ENCODE measurements at regions not wholly inside any gene's neighbourhood (a gene's known extent, or its start where the extent isn't known, plus 50 kb on each side); places are given as distances from the start of the nearest gene placed in this dataset.

DNA sequence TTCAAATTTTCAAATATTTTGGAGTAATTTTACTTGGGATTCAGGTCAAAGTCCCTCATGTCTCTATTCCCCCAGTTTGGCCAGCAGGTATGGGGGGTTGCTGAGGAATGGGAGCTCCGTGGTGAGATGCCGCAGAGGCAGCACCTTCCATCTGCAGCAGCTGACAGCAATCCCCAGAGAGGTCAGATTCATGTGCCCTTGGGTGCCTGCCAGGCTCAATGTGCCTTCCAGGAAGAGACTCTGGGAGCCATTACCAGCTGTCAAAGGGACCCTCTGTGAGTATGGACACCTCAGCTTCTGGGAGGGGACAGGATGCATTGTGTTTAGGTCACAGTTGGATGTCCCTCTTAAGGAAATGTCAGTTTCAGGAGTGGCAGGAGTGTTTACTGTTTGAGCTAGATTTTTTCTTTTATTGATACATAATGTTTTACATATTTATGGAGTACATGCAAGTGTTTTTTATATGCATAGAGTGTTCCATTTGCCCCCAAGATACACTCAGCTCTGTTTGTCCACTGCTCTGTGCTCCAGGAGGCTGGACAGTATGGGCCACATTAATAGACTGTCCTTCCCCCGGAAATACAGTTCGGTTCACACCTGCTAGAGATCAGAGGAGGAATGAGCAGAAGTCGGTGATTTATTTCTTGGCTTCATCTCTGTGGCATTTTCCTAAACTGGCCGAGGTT, 75.3 kb upstream of the GRB10 start:
- no peaks in the 10 kb centered on the region for H3K9me3 ChIP-seq (ENCODE audit: control insufficient read depth, insufficient read depth, low read depth, low read length)
- H3K27me3 ChIP-seq (ENCODE audit: control insufficient read depth, insufficient read depth, low read length) = peaks cover 9% of the 10 kb centered on the region
- no peaks in the 10 kb centered on the region for H3K79me2 ChIP-seq (ENCODE audit: control insufficient read depth, insufficient read depth, low read length)
- H3K27ac ChIP-seq (ENCODE audit: insufficient read depth, low read length) = no peak overlapping the region
- no peak overlapping the region for H2AFZ ChIP-seq (ENCODE audit: low read length)
- no peak overlapping the region for H3K4me2 ChIP-seq (ENCODE audit: extremely low read depth, insufficient read depth, low read length)
- no peaks in the 10 kb centered on the region for H4K20me1 ChIP-seq (ENCODE audit: control insufficient read depth, extremely low read depth, insufficient read depth, low read length)
- TF ChIP-seq, protein P1, sequence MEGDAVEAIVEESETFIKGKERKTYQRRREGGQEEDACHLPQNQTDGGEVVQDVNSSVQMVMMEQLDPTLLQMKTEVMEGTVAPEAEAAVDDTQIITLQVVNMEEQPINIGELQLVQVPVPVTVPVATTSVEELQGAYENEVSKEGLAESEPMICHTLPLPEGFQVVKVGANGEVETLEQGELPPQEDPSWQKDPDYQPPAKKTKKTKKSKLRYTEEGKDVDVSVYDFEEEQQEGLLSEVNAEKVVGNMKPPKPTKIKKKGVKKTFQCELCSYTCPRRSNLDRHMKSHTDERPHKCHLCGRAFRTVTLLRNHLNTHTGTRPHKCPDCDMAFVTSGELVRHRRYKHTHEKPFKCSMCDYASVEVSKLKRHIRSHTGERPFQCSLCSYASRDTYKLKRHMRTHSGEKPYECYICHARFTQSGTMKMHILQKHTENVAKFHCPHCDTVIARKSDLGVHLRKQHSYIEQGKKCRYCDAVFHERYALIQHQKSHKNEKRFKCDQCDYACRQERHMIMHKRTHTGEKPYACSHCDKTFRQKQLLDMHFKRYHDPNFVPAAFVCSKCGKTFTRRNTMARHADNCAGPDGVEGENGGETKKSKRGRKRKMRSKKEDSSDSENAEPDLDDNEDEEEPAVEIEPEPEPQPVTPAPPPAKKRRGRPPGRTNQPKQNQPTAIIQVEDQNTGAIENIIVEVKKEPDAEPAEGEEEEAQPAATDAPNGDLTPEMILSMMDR (conservative IDR thresholded peaks at IDR 0.05 in 1 of 2, IDR thresholded peaks at IDR 0.05 in 1 of 2; ENCODE audit: low read depth in 1 of 2, low read length in 2 of 2) = no peak
- no peak for TF ChIP-seq EZH2 (IDR thresholded peaks at IDR 0.05; ENCODE audit: low read length, missing control alignments)
- H3K4me3 ChIP-seq (replicated peaks in 1 of 4; ENCODE audit: control extremely low read depth in 1 of 4, insufficient read depth in 1 of 4, low read depth in 3 of 4, low read length in 4 of 4) = no peak overlapping the region
- no peaks in the 10 kb centered on the region for H3K36me3 ChIP-seq (ENCODE audit: control insufficient read depth, insufficient read depth, low read length)
- H3K4me1 ChIP-seq (ENCODE audit: control insufficient read depth, extremely low read depth, insufficient read depth, low read length) = no peaks in the 10 kb centered on the region
- no peak overlapping the region for H3K9ac ChIP-seq (ENCODE audit: insufficient read depth, low read length)
- DNase-seq (ENCODE audit: low read depth in 2 of 2) = no peak

DNA sequence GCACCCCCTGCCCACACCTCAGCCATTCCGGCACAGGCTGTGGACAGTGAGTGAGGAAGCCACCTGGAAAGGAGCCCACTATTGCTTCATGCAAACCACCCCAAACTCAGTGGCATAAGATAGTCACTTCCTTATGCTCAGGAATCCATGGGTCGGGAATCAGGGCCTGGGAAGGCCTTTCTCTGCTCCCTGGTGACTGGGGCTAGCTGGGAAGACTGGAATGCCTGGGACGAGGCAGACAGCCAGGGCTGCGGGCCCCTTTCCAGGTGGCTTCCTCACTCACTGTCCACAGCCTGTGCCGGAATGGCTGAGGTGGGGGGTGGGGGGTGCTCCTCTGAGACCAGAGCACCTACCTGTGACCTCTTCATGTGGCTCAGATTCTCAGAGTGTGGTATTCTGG, 74.1 kb upstream of the GRB10 start:
- DNase-seq (ENCODE audit: low read depth in 2 of 2) = peak in 1 of 2 donors; percentile 47
- Histone ChIP-seq H3K79me2 (ENCODE audit: control insufficient read depth, insufficient read depth, low read length) (no peaks in the 10 kb centered on the region), H2AFZ (ENCODE audit: low read length) (no peak overlapping the region), H3K4me2 (ENCODE audit: extremely low read depth, insufficient read depth, low read length) (no peak overlapping the region), H3K4me3 (replicated peaks in 1 of 4; ENCODE audit: control extremely low read depth in 1 of 4, insufficient read depth in 1 of 4, low read depth in 3 of 4, low read length in 4 of 4) (no peak overlapping the region), H3K4me1 (ENCODE audit: control insufficient read depth, extremely low read depth, insufficient read depth, low read length) (no peaks in the 10 kb centered on the region), H3K36me3 (ENCODE audit: control insufficient read depth, insufficient read depth, low read length) (no peaks in the 10 kb centered on the region), H3K9me3 (ENCODE audit: control insufficient read depth, insufficient read depth, low read depth, low read length) (no peaks in the 10 kb centered on the region), H3K27me3 (ENCODE audit: control insufficient read depth, insufficient read depth, low read length) (peaks cover 9% of the 10 kb centered on the region), H3K9ac (ENCODE audit: insufficient read depth, low read length) (no peak overlapping the region), H3K27ac (ENCODE audit: insufficient read depth, low read length) (no peak overlapping the region), H4K20me1 (ENCODE audit: control insufficient read depth, extremely low read depth, insufficient read depth, low read length) (no peaks in the 10 kb centered on the region)
- no peak for TF ChIP-seq EZH2 (IDR thresholded peaks at IDR 0.05; ENCODE audit: low read length, missing control alignments)
- TF ChIP-seq, protein P1 (conservative IDR thresholded peaks at IDR 0.05 in 1 of 2, IDR thresholded peaks at IDR 0.05 in 1 of 2; ENCODE audit: low read depth in 1 of 2, low read length in 2 of 2) = no peak

DNA sequence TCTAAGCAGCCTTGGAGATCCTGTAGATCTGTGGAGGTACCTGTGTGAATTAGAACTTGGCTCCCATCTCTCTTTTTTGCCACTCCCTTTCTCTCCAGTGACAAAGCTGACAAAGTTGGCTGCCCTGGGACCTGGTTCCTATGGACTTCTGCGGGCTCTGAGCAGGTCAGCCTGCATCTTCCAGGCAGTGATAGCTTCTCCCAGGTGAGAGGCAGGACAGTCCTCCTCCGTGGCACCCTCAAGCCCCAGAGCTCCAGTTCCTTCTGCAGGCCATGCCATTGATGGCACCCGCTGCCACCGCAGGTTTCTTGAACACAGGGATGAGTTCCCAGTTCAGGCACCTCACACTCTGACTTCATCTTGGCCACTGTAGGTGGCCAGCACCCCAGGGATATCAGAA, 73.5 kb upstream of the GRB10 start:
- no peaks in the 10 kb centered on the region for H3K36me3 ChIP-seq (ENCODE audit: control insufficient read depth, insufficient read depth, low read length)
- H3K4me3 ChIP-seq (replicated peaks in 1 of 4; ENCODE audit: control extremely low read depth in 1 of 4, insufficient read depth in 1 of 4, low read depth in 3 of 4, low read length in 4 of 4) = no peak overlapping the region
- peaks cover 9% of the 10 kb centered on the region for H3K27me3 ChIP-seq (ENCODE audit: control insufficient read depth, insufficient read depth, low read length)
- no peak overlapping the region for H3K27ac ChIP-seq (ENCODE audit: insufficient read depth, low read length)
- H4K20me1 ChIP-seq (ENCODE audit: control insufficient read depth, extremely low read depth, insufficient read depth, low read length) = no peaks in the 10 kb centered on the region
- no peak overlapping the region for H3K9ac ChIP-seq (ENCODE audit: insufficient read depth, low read length)
- no peaks in the 10 kb centered on the region for H3K4me1 ChIP-seq (ENCODE audit: control insufficient read depth, extremely low read depth, insufficient read depth, low read length)
- no peaks in the 10 kb centered on the region for H3K9me3 ChIP-seq (ENCODE audit: control insufficient read depth, insufficient read depth, low read depth, low read length)
- no peak overlapping the region for H3K4me2 ChIP-seq (ENCODE audit: extremely low read depth, insufficient read depth, low read length)
- no peak overlapping the region for H2AFZ ChIP-seq (ENCODE audit: low read length)
- DNase-seq (ENCODE audit: low read depth in 2 of 2) = no peak
- TF ChIP-seq EZH2 (IDR thresholded peaks at IDR 0.05; ENCODE audit: low read length, missing control alignments) = no peak
- TF ChIP-seq, protein P1 (conservative IDR thresholded peaks at IDR 0.05 in 1 of 2, IDR thresholded peaks at IDR 0.05 in 1 of 2; ENCODE audit: low read depth in 1 of 2, low read length in 2 of 2) = no peak
- H3K79me2 ChIP-seq (ENCODE audit: control insufficient read depth, insufficient read depth, low read length) = no peaks in the 10 kb centered on the region

Data from fibroblast of lung (primary cell).